ENCODE measurements at regions not wholly inside any gene's neighbourhood (a gene's known extent, or its start where the extent isn't known, plus 50 kb on each side); places are given as distances from the start of the nearest gene placed in this dataset.

DNA sequence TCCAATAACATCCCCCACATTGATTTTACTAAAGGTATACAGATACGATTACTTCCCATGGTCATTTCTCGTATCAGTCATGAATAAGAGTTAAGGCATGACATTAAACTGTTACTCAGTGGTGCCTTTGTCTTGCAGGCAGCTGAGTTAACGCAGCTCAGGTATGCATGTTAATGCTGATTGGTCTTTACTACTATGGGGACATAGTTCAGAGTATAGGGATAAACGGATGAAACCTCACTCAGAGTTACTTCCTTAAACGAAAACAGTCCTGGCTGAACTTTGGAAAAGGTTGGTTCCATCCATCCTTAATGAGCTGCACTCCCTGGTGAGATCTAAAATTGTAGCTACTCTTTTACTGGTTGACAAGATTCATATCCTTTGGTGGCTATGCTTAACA lies 87.0 kb downstream of the ACTL7B start:
- CTCF ChIA-PET: interaction anchor here (0.6 kb wide), 2 partner anchors 213 to 1693 kb away, joined by 3 to 5 read pairs; no protein-coding TSS in a partner anchor
- POLR2A ChIA-PET (ENCODE audit: low non-redundant PET): no interaction called here
- TF ChIP-seq, protein P1, sequence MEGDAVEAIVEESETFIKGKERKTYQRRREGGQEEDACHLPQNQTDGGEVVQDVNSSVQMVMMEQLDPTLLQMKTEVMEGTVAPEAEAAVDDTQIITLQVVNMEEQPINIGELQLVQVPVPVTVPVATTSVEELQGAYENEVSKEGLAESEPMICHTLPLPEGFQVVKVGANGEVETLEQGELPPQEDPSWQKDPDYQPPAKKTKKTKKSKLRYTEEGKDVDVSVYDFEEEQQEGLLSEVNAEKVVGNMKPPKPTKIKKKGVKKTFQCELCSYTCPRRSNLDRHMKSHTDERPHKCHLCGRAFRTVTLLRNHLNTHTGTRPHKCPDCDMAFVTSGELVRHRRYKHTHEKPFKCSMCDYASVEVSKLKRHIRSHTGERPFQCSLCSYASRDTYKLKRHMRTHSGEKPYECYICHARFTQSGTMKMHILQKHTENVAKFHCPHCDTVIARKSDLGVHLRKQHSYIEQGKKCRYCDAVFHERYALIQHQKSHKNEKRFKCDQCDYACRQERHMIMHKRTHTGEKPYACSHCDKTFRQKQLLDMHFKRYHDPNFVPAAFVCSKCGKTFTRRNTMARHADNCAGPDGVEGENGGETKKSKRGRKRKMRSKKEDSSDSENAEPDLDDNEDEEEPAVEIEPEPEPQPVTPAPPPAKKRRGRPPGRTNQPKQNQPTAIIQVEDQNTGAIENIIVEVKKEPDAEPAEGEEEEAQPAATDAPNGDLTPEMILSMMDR (conservative IDR thresholded peaks at IDR 0.05; ENCODE audit: low read depth): no peak
- no peak for DNase-seq (ENCODE audit: low spot score)
- no peak overlapping the region for H3K27ac ChIP-seq

DNA sequence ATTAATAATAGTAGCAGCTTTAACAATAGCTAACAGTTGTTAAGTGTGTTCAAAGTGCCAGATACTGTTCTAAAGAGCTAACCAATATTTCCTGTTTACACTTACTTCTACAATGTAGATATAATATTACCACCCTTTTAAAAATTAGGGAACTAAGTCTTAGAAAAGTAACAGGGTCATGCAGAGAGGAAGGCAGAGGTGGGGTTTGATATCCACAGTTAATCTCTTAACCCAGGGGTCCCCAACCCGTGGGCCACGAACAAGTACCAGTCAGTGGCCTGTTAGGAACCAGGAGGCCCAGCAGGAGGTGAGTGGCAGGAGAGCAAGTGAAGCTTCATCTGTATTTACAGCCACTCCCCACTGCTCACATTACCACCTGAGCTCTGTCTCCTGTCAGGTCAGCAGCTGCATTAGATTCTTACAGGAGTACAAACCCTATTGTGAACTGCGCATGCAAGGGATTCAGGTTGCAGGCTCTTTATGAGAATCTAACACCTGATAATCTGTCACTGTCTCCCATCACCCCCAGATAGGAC lies 89.1 kb downstream of the ACTL7B start:
- CTCF ChIA-PET: interaction anchor here (0.6 kb wide), 1 partner anchor 36 kb away, joined by 3 read pairs; no protein-coding TSS in a partner anchor
- POLR2A ChIA-PET (ENCODE audit: low non-redundant PET): no interaction called here
- TF ChIP-seq, protein P1 (conservative IDR thresholded peaks at IDR 0.05; ENCODE audit: low read depth): no peak
- no peak for DNase-seq (ENCODE audit: low spot score)
- no peak overlapping the region for H3K27ac ChIP-seq

DNA sequence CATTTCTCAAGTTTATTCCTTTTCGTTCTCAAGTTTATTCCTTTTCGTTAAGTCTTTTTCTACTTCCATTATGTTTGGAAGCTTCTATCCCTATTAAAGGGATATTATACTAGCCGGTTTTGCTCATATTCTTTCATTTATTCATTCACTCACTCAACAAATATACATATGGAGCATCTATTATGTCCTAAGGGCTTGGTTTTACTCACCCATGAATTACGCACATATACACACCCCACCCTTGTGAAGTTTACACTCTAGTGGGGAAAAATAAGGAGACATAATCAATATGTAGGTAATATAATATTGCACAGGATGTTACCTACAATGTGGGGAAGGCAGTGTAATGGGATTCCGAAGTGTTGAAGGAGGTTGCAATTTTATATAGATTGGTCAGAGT lies 90.5 kb downstream of the ACTL7B start:
- no peak for DNase-seq (ENCODE audit: low spot score)
- ChIA-PET POLR2A (ENCODE audit: low non-redundant PET) (no interaction called here), CTCF (interaction anchor here (0.7 to 0.9 kb wide), 2 partner anchors 38 to 224 kb away, joined by 3 to 5 read pairs; no protein-coding TSS in a partner anchor)
- TF ChIP-seq, protein P1 (conservative IDR thresholded peaks at IDR 0.05; ENCODE audit: low read depth): no peak
- H3K27ac ChIP-seq: no peak overlapping the region

DNA sequence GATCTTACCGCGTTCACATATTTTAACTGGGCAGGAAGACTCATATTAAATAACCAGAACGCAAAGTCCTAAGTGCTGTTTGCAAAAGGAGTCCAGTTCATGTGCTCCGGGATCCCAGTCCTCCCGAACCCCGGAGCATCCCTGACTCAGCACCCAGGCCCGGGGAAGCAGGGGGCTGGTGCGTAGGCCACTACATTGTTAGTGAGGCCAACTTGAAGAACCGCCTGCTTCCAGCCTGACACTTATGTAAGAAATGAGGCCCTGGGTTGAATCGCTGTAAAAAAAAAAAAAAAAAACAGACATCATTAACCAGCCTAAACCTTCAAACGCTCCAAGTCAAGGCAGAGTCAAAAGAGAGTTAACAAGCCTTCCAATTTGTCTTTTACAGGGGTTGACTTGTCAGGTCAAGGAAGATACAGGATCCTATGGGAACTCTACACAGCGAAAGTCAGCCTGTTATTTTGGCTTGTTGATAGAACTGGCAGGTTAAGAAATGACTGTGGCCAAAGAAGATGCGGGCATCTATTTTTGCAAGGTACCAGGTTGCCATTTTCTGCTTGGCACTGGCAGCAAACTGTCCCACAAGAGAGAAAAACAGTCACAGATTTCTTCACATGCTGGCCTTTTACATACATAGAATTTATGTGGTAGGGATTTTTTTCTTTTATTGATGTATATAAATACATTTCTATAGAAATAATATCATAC lies 93.3 kb downstream of the ACTL7B start:
- POLR2A ChIA-PET (ENCODE audit: low non-redundant PET): no interaction called here

DNA sequence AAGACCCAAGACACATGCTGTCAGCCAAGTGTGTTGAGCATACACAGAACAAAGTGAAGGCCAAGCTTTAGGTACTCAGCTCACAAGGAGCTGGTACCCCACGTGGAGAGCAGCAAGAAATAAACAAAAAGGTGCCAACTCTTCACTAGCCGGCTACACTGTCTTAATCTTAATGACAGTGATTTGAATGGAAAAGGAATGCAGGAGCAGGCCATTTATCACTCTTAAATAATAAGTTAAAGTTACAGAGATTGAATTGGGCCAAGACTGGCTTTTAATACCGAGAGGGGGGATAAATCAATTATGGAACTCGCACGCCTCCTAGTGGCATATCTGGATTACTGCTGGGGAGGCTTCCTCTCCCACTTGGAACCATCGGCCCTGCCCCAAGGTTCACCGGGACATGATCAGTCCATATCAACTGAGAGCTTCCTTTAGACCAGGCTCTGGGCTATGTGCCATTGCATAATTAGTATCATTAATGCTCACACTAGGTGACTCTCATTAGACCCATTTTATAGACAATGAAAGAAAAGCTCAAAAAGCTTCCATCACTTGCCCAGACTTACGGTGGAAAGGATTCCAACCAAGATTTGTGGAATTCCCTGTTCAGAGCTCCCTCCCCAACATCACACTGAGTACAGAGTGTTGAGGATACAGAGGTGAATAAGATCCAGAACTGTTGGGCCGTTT lies 94.0 kb downstream of the ACTL7B start:
- TF ChIP-seq, protein P1 (conservative IDR thresholded peaks at IDR 0.05; ENCODE audit: low read depth): peak; percentile 99
- ChIA-PET CTCF (interaction anchor here (0.6 to 2.1 kb wide), 26 partner anchors 9 to 1603 kb away, joined by 3 to 16 read pairs (median 3); no protein-coding TSS in a partner anchor), POLR2A (ENCODE audit: low non-redundant PET) (no interaction called here)
- peak; percentile 94 for DNase-seq (ENCODE audit: low spot score)
- no peak overlapping the region for H3K27ac ChIP-seq

More for the DNA sequence above, 93.3 kb downstream of the ACTL7B start:
- TF ChIP-seq, protein P1 (conservative IDR thresholded peaks at IDR 0.05; ENCODE audit: low read depth): no peak
- no peak overlapping the region for H3K27ac ChIP-seq
- CTCF ChIA-PET: interaction anchor here (0.6 to 2.1 kb wide), 16 partner anchors 12 to 1604 kb away, joined by 3 to 16 read pairs (median 4); no protein-coding TSS in a partner anchor
- DNase-seq (ENCODE audit: low spot score): no peak

DNA sequence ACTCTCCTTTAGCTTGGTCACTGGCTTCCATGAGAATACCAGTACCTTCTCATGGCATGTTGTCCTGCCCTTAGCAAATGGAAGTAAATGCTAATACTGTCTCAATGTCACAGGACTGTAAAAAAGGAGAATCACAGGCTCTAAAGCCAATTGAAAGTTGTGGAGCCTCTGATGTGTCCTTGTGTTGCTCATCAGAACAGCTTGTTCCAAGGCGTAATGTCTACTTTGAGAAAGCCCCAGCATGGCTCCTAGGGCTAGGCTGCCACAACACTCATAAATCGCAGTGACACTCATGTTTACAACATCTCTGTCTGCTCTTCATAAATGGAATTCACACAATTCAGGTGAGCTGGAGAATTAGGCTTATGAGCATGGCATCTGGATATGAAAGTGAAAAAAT lies 94.9 kb downstream of the ACTL7B start:
- TF ChIP-seq, protein P1 (conservative IDR thresholded peaks at IDR 0.05; ENCODE audit: low read depth): no peak
- H3K27ac ChIP-seq: no peak overlapping the region
- ChIA-PET CTCF (interaction anchor here (0.7 to 2.1 kb wide), 7 partner anchors 53 to 1410 kb away, joined by 3 to 16 read pairs (median 5); no protein-coding TSS in a partner anchor), POLR2A (ENCODE audit: low non-redundant PET) (no interaction called here)
- DNase-seq (ENCODE audit: low spot score): no peak
